HEK293 (cell line): ENCODE measurements at regions not wholly inside any gene's neighbourhood (a gene's known extent, or its start where the extent isn't known, plus 50 kb on each side); places are given as distances from the start of the nearest gene placed in this dataset.

Experiments used
- CTCF ChIA-PET: fragments of 350-600 bp; formaldehyde crosslinking; extraction: SDS; loops from one replicate; lab custom pipeline; 2021; ENCODE audit warnings: antibody characterized with exemption; lab: Yijun Ruan, JAX
- POLR2A ChIA-PET: fragments of 300-600 bp; formaldehyde crosslinking; extraction: SDS; loops from one replicate; lab custom pipeline; 2020; ENCODE audit warnings: antibody characterized with exemption, inconsistent platforms; lab: Yijun Ruan, JAX
- H3K27ac ChIP-seq: fragments of 200-500 bp; sonication (Bioruptor generic); 2 replicates; pipeline ENCODE4 v1.5.1; 2014; ENCODE audit warnings: low read depth, low read length, control low read depth, inconsistent platforms; ENCODE audit errors: extremely low read depth
- H3K36me3 ChIP-seq, 2 experiments: fragments of 200-500 bp in 1 of 2; sonication (Bioruptor generic) in 1 of 2; 1 replicate in 1 of 2; 2 replicates in 1 of 2; pipeline ENCODE4 v1.5.1; 2014 to 2017; ENCODE audit warnings: inconsistent platforms in 2 of 2, low read length in 2 of 2; ENCODE audit not compliant: control insufficient read depth in 2 of 2, insufficient read depth in 1 of 2
- H3K4me1 ChIP-seq: fragments of 200-500 bp; sonication (Bioruptor generic); 2 replicates; pipeline ENCODE4 v1.5.1; 2014; ENCODE audit warnings: mild to moderate bottlenecking, low read length, inconsistent platforms; ENCODE audit not compliant: control insufficient read depth, insufficient read depth
- H3K4me3 ChIP-seq: 2 replicates; pipeline ENCODE4 v1.5.1; 2011; ENCODE audit warnings: low read depth, mild to moderate bottlenecking, control low read depth, low read length, moderate library complexity
- H3K9me3 ChIP-seq: fragments of 200-500 bp; sonication (Bioruptor generic); 2 replicates; pipeline ENCODE4 v1.5.1; 2014; ENCODE audit warnings: low read depth, low read length, inconsistent platforms; ENCODE audit not compliant: control insufficient read depth, insufficient read depth
- BCL11A ChIP-seq: fragments of 450-650 bp; formaldehyde crosslinking; IDR thresholded peaks from 2 replicates; pipeline ENCODE4 v1.5.1; 2016; ENCODE audit warnings: low read depth, missing biosample characterization, missing genetic modification characterization
- EGR2 ChIP-seq: fragments of 450-650 bp; formaldehyde crosslinking; IDR thresholded peaks from 2 replicates; pipeline ENCODE4 v1.5.1; 2016; ENCODE audit warnings: low read depth, missing biosample characterization, missing genetic modification characterization
- MZF1 ChIP-seq: fragments of 450-650 bp; formaldehyde crosslinking; IDR thresholded peaks from 2 replicates; pipeline ENCODE4 v1.5.1; 2017; ENCODE audit warnings: missing biosample characterization, missing genetic modification characterization, borderline replicate concordance
- SP7 ChIP-seq: fragments of 450-650 bp; formaldehyde crosslinking; IDR thresholded peaks from 2 replicates; pipeline ENCODE4 v1.5.1; 2016; ENCODE audit warnings: missing biosample characterization, missing genetic modification characterization
- ZBTB1 ChIP-seq: fragments of 450-650 bp; formaldehyde crosslinking; IDR thresholded peaks from 2 replicates; pipeline ENCODE4 v1.5.1; 2016; ENCODE audit warnings: missing biosample characterization, missing genetic modification characterization
- ZBTB49 ChIP-seq: fragments of 450-650 bp; formaldehyde crosslinking; IDR thresholded peaks from 2 replicates; pipeline ENCODE4 v1.5.1; 2016; ENCODE audit warnings: missing biosample characterization, missing genetic modification characterization, low read depth
- ZBTB6 ChIP-seq: fragments of 450-650 bp; formaldehyde crosslinking; IDR thresholded peaks from 2 replicates; pipeline ENCODE4 v1.5.1; 2017; ENCODE audit warnings: missing biosample characterization, missing genetic modification characterization
- ZNF138 ChIP-seq: fragments of 450-650 bp; formaldehyde crosslinking; IDR thresholded peaks from 2 replicates; pipeline ENCODE4 v1.5.1; 2016; ENCODE audit warnings: missing biosample characterization, missing genetic modification characterization, borderline replicate concordance
- ZNF157 ChIP-seq: fragments of 450-650 bp; formaldehyde crosslinking; IDR thresholded peaks from 2 replicates; pipeline ENCODE4 v1.5.1; 2016; ENCODE audit warnings: missing biosample characterization, missing genetic modification characterization
- ZNF248 ChIP-seq: fragments of 450-650 bp; formaldehyde crosslinking; IDR thresholded peaks from 2 replicates; pipeline ENCODE4 v1.5.1; 2017; ENCODE audit warnings: missing biosample characterization, missing genetic modification characterization
- ZNF274 ChIP-seq, 2 experiments: fragments of 200-500 bp in 1 of 2; fragments of 450-650 bp in 1 of 2; sonication (Bioruptor generic) in 1 of 2; formaldehyde crosslinking in 1 of 2; IDR thresholded peaks; 2 replicates each; pipeline versions ENCODE4 v1.5.1 to v1.6.1; 2014 to 2016; ENCODE audit warnings: borderline replicate concordance in 1 of 2, inconsistent platforms in 1 of 2, low read length in 1 of 2, missing biosample characterization in 1 of 2, missing genetic modification characterization in 1 of 2
- ZNF350 ChIP-seq: fragments of 450-650 bp; formaldehyde crosslinking; IDR thresholded peaks from 2 replicates; pipeline ENCODE4 v1.5.0; 2017; ENCODE audit warnings: missing biosample characterization, mild to moderate bottlenecking, missing genetic modification characterization
- ZNF354C ChIP-seq: fragments of 450-650 bp; formaldehyde crosslinking; IDR thresholded peaks from 2 replicates; pipeline ENCODE4 v1.5.1; 2016; ENCODE audit warnings: missing biosample characterization, missing genetic modification characterization, low read depth, borderline replicate concordance
- ZNF37A ChIP-seq: fragments of 450-650 bp; IDR thresholded peaks from 2 replicates; pipeline ENCODE4 v1.5.1; 2018; ENCODE audit warnings: missing biosample characterization, missing genetic modification characterization
- ZNF416 ChIP-seq: fragments of 450-650 bp; formaldehyde crosslinking; IDR thresholded peaks from 2 replicates; pipeline ENCODE4 v1.5.1; 2016; ENCODE audit warnings: missing biosample characterization, missing genetic modification characterization
- ZNF488 ChIP-seq: fragments of 450-650 bp; formaldehyde crosslinking; IDR thresholded peaks from 2 replicates; pipeline ENCODE4 v1.5.1; 2016; ENCODE audit warnings: missing biosample characterization, missing genetic modification characterization
- ZNF521 ChIP-seq: fragments of 450-650 bp; formaldehyde crosslinking; IDR thresholded peaks from 2 replicates; pipeline ENCODE4 v1.5.1; 2017; ENCODE audit warnings: missing biosample characterization, mild to moderate bottlenecking, missing genetic modification characterization
- ZNF571 ChIP-seq: fragments of 450-650 bp; formaldehyde crosslinking; IDR thresholded peaks from 2 replicates; pipeline ENCODE4 v1.5.0; 2017; ENCODE audit warnings: missing biosample characterization, missing genetic modification characterization
- ZNF621 ChIP-seq: fragments of 450-650 bp; formaldehyde crosslinking; IDR thresholded peaks from 2 replicates; pipeline ENCODE4 v1.5.1; 2017; ENCODE audit warnings: missing biosample characterization, missing genetic modification characterization
- ZNF623 ChIP-seq: fragments of 450-650 bp; formaldehyde crosslinking; IDR thresholded peaks from 2 replicates; pipeline ENCODE4 v1.5.1; 2016; ENCODE audit warnings: missing biosample characterization, missing genetic modification characterization
- ZNF777 ChIP-seq: fragments of 450-650 bp; formaldehyde crosslinking; IDR thresholded peaks from 2 replicates; pipeline ENCODE4 v1.5.1; 2017; ENCODE audit warnings: missing biosample characterization, missing genetic modification characterization, borderline replicate concordance
- ZNF785 ChIP-seq: fragments of 450-650 bp; formaldehyde crosslinking; IDR thresholded peaks from 2 replicates; pipeline ENCODE4 v1.5.1; 2016; ENCODE audit warnings: missing biosample characterization, missing genetic modification characterization
- TF ChIP-seq, protein P1 (sequence below): fragments of 450-650 bp; formaldehyde crosslinking; IDR thresholded peaks from 2 replicates; pipeline ENCODE4 v1.5.1; 2016; ENCODE audit warnings: missing biosample characterization, missing genetic modification characterization
- TF ChIP-seq, protein P2 (sequence below): fragments of 450-650 bp; formaldehyde crosslinking; IDR thresholded peaks from 2 replicates; pipeline ENCODE4; 2016; ENCODE audit warnings: missing biosample characterization, missing genetic modification characterization
- TF ChIP-seq, protein P3 (sequence below): fragments of 450-650 bp; formaldehyde crosslinking; IDR thresholded peaks from 2 replicates; pipeline ENCODE4 v1.5.1; 2016; ENCODE audit warnings: missing biosample characterization, missing genetic modification characterization

DNA sequence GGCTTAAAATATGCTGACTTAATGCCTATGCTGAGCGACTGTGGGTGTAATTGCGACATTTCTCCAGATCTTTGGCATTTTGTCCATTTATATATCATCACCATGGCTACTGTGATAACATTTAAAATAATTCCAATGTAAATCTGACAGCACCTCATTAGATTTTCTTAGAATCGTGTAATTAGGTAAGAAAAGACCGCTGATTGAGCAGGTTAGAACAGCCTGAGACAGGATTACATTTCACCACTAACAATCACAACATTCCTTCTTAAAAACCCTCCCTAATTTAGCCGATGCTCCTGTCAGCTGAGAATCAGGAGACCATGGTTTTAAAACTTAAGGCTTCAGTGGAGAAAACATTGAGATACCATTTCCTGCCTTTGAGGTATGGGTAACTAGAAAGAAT is 455.3 kb upstream of the PDZRN3 start:
- H3K4me3 ChIP-seq = no peak overlapping the region
- no peak for TF ChIP-seq ZBTB1
- no peak for TF ChIP-seq ZNF37A (tag by site-specific recombination)
- no peak for TF ChIP-seq ZBTB49
- no peak for TF ChIP-seq MZF1 (tag by site-specific recombination)
- no peak for TF ChIP-seq ZNF521 (tag by site-specific recombination)
- no peak overlapping the region for H3K27ac ChIP-seq
- no peaks in the 10 kb centered on the region for H3K9me3 ChIP-seq
- H3K36me3 ChIP-seq = no peaks in the 10 kb centered on the region
- no peaks in the 10 kb centered on the region for H3K4me1 ChIP-seq
- ChIA-PET CTCF (no interaction called here), POLR2A (no interaction called here)

GRCh38 chr3:74075241-74075640 is 450.5 kb upstream of the PDZRN3 start:
- H3K9me3 ChIP-seq = no peaks in the 10 kb centered on the region
- no peak overlapping the region for H3K27ac ChIP-seq
- H3K36me3 ChIP-seq = no peaks in the 10 kb centered on the region
- CTCF ChIA-PET = no interaction called here
- TF ChIP-seq ZNF248 (tag by site-specific recombination) (no peak), ZNF350 (tag by site-specific recombination) (no peak), ZNF416 (tag by site-specific recombination) (no peak), ZNF621 (tag by site-specific recombination) (no peak), ZNF623 (no peak), EGR2 (tag by site-specific recombination) (no peak), BCL11A (tag by site-specific recombination) (no peak), SP7 (tag by site-specific recombination) (no peak), ZNF785 (tag by site-specific recombination) (no peak), ZNF571 (tag by site-specific recombination) (no peak), ZBTB6 (tag by site-specific recombination) (no peak), ZNF274 (IDR thresholded peaks at IDR 0.05; ENCODE audit: low read length) (no peak), ZNF274 (tag by site-specific recombination; IDR thresholded peaks at IDR 0.05; ENCODE audit: borderline replicate concordance) (no peak), ZNF157 (tag by site-specific recombination) (no peak), ZNF354C (tag by site-specific recombination) (no peak), ZNF138 (tag by site-specific recombination) (no peak), ZNF777 (tag by site-specific recombination) (no peak), ZNF488 (no peak)
- TF ChIP-seq, protein P1, sequence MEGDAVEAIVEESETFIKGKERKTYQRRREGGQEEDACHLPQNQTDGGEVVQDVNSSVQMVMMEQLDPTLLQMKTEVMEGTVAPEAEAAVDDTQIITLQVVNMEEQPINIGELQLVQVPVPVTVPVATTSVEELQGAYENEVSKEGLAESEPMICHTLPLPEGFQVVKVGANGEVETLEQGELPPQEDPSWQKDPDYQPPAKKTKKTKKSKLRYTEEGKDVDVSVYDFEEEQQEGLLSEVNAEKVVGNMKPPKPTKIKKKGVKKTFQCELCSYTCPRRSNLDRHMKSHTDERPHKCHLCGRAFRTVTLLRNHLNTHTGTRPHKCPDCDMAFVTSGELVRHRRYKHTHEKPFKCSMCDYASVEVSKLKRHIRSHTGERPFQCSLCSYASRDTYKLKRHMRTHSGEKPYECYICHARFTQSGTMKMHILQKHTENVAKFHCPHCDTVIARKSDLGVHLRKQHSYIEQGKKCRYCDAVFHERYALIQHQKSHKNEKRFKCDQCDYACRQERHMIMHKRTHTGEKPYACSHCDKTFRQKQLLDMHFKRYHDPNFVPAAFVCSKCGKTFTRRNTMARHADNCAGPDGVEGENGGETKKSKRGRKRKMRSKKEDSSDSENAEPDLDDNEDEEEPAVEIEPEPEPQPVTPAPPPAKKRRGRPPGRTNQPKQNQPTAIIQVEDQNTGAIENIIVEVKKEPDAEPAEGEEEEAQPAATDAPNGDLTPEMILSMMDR (tag by site-specific recombination) = no peak
- TF ChIP-seq, protein P2, sequence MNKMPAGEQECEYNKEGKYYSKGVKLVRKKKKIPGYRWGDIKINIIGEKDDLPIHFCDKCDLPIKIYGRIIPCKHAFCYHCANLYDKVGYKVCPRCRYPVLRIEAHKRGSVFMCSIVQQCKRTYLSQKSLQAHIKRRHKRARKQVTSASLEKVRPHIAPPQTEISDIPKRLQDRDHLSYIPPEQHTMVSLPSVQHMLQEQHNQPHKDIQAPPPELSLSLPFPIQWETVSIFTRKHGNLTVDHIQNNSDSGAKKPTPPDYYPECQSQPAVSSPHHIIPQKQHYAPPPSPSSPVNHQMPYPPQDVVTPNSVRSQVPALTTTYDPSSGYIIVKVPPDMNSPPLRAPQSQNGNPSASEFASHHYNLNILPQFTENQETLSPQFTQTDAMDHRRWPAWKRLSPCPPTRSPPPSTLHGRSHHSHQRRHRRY (tag by site-specific recombination) = no peak
- TF ChIP-seq, protein P3, sequence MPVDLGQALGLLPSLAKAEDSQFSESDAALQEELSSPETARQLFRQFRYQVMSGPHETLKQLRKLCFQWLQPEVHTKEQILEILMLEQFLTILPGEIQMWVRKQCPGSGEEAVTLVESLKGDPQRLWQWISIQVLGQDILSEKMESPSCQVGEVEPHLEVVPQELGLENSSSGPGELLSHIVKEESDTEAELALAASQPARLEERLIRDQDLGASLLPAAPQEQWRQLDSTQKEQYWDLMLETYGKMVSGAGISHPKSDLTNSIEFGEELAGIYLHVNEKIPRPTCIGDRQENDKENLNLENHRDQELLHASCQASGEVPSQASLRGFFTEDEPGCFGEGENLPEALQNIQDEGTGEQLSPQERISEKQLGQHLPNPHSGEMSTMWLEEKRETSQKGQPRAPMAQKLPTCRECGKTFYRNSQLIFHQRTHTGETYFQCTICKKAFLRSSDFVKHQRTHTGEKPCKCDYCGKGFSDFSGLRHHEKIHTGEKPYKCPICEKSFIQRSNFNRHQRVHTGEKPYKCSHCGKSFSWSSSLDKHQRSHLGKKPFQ (tag by site-specific recombination) = no peak
- no peaks in the 10 kb centered on the region for H3K4me1 ChIP-seq
- POLR2A ChIA-PET = no interaction called here
- no peak overlapping the region for H3K4me3 ChIP-seq
